HG02870 (cell line): ENCODE measurements at regions not wholly inside any gene's neighbourhood (a gene's known extent, or its start where the extent isn't known, plus 50 kb on each side); places are given as distances from the start of the nearest gene placed in this dataset.

Experiments used
- ATAC-seq: cut with Tn5 transposase; IDR thresholded peaks from one replicate; pipeline ENCODE4 v1.9.1; 2021; ENCODE audit warnings: mild to moderate bottlenecking, moderate library complexity; ENCODE audit not compliant: unreplicated experiment

DNA sequence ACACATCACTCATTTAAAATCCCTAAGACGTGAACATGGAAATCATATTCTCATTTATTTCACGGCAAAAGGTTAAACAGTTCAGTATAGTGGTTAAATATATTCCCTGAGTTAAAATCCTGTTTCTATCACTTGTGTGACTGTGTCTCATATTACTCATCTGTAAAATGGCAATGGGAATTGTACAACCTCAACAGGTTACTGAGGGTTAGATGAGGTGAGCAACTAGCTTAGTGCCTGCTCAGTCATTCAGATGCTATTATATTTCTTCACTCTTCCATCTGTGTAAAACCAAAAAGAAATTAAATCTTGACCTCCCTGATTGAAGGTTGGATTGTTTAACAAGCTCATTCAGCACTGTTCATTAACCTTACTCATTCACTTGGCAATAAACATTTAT is 212.4 kb upstream of the STK17B start:
- peak; percentile 34 for ATAC-seq

DNA sequence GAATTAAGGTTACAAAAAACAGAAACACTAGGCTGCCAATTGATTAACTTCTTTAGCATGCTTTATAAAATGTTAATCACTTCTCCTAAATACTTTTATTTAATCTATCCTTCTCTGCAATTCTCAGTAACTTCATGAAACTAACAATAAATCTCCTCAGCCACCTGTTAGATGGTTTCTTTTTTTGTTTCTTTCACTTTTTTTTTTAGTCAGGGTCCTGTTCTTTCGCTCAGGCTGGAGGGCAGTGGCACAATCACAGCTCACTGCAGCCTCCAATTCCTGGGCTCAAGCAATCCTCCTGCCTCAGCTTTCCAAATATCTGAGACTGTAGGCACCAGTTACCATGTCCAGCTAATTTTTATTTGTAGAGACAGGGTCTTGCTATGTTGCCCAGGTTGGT is 213.4 kb upstream of the STK17B start:
- ATAC-seq: no peak

DNA sequence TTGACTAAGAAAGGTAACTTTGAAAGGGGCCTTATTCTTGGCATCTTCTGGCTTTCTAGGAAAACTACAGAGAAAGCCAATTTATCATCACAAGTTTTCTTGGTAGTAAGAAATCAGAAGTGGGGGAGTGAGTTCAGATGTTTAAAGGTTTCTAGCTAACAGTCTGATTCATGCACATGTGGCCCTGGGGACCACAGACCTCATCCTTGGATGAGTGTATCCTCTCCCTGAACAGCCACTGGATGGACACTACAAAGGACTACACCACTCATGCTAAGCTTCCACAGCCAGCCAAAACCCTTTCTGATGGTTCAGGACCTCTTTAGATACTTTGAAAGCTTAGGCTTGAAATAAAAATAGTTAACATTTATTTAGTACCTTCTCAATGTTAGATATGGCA is 218.3 kb upstream of the STK17B start:
- ATAC-seq: no peak

DNA sequence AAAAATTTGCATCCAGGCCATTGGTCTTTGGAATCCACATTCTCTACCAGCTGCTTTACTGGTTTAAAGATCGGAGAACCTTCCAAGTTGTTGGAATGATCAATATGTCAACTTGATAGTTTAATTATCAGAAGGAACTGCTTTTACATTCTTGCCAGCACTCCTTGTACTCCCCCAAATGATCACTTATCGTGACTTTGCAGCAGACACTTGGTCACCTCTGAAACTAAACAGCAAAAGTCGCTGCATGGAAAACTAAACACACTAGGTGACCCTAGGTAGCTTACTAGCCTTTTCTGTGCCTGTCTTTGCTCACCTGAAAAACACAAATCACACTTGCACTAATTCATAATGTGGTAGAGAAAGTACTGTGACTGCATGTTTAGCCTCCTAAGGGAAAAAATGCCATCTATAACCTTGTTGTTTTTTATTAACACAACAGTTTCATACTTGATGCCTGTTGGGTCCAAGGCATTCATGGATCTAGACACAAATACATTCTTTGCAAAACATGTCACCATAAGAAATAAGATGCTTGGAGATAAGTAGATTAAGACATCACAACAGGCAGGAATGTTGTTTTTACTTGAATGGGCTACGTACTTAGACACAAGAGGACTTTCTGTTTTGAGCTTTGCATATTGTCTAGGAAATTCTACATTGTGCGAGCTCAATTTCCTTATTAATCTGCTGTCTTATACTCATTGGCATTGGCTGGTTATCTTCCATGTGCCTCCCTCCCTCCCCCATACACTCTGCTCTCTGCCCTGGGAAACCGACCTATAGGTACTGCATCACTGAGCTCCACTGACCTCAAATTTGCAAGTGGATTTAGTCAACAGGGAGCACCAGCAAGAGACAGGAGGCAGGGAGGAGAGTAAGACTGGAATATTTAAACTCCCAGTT is 219.1 kb upstream of the STK17B start:
- peak; percentile 66 for ATAC-seq

DNA sequence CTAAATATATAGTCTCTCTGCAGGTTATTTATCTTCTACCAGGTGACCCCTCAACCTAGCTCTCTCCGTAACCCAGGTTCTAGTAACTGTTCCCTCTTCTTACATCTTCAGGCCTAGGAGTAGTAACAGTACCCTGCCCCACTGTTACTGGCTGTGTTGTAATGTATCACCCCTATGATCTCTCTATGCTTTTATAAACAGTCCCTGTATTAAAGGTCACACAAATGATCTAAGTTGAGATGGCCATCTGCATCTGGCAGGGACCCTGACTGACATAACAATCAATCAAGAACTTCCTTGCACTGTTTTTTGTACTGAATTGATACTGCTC is 219.7 kb upstream of the STK17B start:
- peak; percentile 40 for ATAC-seq

DNA sequence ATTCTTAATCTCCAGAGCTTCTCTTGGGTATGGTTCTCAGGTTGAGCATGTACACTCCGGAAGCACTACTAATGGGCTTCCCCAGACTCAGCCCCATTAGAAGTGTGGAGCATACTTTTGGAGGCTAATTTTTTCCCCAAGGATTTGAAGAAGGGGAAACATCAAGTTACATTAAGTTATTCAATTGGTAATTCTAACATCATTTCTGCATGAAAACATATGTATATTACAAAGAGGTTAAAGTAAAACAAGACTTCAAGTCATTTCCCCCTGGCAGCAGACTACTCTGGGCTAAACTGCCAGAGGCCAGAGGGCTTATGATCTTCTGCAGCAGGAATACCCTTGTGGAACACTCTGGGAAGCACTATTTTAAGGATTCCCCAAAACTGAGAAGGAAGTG is 227.7 kb upstream of the STK17B start:
- ATAC-seq: no peak

DNA sequence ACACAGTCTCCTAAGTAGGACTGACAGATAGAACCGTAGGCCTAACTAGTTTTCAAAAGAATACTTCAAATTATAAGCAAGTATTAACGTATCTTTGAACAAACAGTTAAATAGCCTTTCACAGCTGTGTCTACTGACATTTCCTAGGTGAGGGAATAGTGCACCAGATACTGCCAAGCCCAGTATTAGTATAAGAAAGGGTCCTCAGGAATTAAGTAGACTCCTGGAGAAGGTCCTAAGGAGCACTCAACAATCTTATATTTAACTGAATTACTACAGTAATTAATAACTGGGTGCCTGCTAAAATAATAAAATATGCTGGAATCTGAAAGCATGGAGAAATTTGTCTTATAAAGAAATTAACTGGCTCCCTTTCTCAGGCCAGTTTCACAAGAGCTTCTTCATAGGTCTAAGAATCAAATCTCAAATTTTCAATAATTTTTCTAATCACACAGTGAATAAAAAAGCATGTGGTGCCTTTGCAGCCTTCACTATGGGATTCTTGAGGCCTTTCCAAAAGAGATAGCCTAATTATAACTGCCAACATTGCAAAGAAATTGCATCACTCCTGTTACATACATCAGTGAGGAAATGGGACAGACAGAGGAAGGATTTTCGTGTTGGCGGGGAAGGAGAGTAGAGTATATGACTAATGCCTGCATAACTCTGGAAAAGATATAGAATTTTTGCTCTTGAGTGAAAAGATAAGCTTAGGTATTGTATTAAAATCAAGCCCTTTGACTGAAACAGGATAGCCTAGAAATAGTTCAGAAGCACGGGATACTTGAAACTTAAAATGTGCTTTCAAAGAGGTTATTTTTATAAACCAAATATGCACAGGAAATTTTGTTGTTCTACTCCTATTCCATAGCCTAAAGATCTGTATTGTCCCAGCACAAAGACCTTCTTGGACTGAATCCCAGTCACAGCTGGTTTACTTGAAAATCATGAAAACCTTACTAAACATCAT is 228.6 kb upstream of the STK17B start:
- no peak for ATAC-seq

DNA sequence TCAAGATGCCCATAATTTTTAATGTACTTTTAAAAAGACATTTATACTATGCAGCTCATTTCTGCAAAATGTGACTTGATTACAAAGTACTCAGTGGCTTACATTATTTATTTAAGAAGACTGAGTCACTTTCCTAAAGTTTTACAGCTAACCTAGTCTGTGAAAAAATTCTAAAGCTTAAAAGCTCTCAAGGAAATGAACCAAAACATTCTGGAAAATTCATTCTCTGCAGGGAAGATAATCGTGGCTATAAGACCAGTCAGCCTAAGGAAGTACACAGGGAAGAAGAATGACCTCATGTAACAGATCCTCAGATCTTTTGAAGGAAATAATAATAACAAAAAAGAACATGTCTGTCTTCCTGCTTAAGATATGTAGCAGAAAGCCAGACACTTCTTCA is 232.1 kb upstream of the STK17B start:
- ATAC-seq: no peak

DNA sequence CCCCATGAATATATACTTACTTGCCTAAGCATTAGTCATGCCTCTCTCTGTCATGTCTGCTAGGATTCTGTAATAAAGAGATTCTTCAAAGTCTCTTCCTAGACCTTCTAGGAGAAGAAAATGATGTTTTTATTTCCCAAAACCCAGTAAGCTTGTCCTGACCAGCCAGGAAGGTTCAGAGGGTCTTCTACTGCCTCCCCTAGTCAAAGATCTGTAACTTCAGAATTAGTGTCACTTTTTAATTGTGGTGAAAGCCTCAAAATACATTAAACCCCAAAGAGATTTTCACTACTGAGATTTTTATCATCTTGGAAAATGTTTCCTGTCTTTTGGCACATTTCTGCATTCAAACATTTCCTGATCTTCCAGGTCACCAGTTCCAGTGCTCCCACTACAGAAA is 232.9 kb upstream of the STK17B start:
- no peak for ATAC-seq

DNA sequence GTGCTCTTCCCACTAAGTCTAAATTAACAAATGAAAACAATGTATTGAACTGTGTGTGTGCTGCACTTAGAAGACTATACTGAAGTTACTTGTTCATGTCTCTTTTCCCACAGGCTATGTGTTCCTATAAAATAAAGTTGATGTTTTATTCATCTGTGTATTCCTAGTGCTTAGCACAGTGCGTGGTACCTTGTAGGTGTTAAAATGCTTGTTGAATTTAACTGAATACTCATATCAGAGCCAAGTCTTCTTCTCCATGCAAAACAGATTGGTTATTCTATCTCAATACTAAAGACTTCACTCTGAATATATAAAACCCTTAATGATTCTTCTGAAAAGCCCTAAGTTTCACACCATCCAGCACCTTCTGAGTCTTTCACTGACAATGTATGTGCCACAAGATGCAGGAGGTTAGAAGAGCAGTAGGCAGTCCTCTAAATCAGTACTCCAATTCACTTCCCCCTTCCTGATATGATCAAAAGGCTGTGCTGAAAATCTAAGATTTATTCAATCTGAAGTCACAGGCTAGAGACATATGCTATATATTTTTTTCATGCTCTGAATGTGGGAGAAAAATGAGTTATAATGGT is 231.7 kb upstream of the CCDC150 start:
- ATAC-seq: peak; percentile 37

DNA sequence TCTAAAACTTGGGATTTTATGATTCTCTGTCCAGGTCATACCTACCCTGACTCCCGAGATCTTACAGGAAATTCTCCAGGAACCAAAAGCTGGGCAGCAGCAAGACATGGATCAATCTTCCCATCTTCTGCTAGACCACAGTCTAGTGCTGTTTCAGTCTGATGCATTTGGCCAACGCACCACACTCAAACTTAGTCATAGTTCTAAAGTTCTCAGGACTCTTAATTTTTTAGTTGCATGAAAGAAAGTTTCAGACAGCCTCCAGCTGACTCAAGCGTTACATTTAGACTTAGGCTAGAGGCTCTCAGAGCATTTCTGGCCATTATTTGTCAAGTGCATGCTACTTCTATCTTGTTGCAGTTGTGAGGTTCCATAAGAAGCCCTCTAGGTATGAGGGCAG is 230.1 kb upstream of the CCDC150 start:
- peak; percentile 46 for ATAC-seq

DNA sequence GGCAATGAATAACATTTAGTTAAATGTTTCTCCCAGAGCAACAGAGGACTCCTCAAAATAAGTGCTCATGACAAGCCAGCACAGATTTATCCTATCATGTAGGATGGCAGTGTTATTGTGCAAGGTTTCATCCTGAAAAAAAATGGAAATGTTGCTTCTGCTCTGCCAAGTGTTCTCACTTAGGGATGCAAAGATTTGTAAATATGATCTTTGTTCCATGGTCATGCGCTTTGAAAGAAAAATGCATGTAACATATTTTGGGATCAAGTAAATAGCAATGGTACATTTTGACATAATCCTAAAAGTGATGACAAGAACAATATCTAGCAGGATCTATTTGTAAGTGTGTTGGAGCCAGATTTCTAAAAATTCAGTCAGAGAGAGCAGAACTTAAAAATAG is 229.5 kb upstream of the CCDC150 start:
- ATAC-seq: no peak

DNA sequence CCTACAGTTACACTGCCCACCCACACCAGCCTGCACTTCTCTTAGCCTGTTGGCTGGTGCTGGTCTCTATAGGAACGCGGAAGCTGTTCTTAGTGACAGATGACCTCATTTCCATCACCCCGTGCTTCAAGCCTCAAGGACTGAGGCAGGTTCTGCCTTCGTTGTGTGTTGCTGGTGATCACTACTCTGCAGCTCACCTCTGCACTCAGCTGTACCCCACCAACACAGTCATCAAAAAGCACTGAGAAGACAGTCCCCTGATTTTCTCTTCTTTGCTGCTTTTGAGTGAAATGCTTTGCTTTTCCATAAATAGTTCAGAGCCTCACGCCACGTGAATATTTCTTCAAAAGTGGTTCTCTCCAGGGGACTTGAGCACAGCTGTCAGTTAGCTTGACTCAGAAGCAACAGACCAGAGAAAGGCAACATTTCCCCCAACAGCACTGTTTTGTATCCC is 225.7 kb upstream of the CCDC150 start:
- ATAC-seq: peak; percentile 57

DNA sequence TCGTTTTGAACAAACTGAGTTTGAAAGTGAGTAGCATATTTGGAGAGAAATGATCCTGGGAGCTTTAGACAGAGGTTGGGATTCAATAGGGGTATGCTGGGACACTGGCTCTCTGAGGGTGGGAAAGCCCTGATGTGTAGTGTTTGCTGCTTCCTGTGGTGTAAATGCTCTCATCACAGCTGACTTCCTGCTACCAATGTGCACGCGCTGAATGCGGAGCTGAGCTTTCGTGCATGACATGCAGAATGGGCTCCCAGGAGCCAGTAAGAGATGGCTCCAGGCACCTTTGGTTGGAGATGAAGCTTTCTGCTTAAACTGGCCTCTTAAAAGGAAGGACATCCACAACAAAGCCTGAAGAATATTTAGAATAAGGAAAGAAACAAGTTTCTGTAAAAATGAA is 224.1 kb upstream of the CCDC150 start:
- ATAC-seq: peak; percentile 57

DNA sequence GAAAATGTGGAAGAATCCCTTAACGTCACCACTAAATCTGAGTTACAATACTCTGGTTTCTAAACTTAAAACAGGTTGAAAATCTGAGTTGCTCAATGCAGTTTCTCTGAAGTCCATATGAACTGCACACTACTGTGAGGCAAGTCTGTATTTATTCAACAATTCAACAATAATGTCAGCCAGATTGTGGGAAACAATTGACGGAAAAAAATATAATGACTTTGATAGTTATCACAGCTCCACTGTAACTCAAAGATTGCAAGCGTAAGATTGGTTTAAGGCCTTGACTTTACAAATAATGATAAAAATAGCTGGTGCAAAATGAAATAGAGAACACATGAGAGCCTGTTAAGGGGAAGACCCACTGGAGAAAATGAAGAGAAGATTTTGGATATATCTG is 219.4 kb upstream of the CCDC150 start:
- no peak for ATAC-seq

DNA sequence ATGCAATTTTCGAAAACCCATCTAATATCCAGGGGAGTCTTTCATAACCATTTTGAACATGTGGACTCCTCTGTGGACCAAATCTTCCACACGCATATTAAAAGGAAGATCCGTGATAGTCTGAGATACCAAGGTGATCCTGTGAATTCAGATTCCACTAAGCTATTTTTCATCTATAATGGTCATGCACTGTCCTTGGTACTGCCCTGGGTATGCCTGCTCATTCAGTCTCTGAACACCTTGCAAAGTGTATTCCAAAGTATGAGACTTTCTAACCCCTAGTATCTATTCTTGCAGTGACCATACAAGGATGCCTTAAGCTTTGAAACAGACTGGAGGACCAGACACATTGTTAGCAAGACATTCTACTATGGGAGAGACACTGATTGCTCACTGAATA is 217.6 kb upstream of the CCDC150 start:
- ATAC-seq: no peak

DNA sequence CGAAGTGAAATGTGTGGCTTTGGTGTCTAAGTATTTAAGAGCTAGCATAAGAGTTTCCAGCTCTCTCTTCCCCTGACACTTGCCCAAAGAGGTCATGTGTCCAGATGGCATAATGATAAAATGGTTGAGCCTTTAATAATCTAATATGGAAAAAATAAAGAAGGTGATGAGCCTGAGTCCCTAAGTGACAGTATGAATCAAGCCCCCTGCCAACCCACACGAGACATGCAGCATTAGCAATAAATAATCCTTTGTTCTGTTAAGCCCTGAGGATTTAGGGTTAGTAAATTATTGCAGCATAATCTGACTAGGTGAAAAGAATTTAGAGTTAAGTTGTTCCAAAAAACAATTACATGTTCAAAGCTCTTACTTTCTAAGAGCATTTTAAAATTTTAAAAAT is 217.2 kb upstream of the CCDC150 start:
- no peak for ATAC-seq

DNA sequence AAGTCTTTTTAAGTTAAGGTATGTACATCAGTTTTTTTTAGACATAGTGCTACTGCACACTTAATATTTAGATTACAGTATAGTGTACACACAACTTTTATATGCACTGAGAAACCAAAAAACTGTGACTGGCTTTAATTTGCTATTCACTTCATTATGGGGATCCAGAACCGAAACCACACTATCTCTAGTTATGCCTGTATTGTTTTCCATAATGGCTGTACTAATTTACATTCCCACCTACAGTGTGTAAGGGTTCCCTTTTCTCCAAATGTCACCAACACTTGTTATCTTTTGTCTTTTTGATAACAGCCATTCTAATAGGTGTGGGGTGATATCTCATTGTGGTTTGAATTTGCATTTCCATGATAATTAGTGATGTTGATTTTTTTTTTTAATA is 213.4 kb upstream of the CCDC150 start:
- no peak for ATAC-seq

DNA sequence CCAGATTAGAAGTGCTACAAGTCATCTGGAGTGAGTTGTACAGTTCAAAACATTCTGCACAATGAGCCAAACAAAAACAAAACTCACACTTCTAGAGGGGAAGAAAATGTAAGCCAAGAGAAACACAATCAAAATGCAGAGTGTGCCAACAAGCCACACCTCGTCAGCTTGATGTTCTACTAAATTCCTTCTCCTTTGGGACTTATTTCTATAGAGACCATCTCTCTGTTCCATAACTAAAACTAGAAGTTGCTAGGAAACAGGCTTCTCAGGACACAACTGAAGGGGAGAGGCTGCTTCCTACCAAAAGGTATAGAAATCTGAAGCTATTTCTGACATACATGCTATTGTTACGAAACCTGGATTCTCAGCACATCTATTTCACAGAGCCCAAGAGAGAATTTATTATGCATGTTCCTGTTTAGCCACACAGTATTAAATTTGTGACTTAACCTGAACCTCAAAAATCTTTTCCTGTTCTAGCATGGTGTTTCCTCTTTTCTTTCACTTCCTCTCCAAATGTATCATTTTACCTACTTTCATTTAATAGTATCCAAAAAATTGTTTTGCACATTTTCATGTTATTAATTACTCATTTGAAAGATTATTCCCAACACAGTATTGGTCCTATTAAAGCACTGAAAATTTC is 211.4 kb upstream of the CCDC150 start:
- ATAC-seq: no peak

DNA sequence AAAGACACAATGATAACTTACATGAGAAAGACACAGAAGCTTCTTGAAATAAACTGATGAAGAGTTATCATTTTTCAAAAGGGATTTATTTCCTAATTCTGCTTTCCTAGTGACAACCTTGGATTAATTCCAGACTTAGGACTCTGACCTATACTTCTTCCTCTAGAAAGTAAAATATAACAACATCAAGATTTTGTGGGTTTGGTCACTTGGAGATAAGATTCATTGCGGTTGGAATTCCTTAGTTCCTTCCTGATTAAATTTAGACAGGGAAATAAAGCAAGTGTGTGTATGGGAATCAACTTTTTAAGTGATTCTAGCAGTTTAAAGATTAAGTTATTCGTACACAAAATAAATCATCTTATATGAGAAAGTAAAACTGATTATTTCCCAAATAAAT is 208.4 kb upstream of the CCDC150 start:
- ATAC-seq: no peak

DNA sequence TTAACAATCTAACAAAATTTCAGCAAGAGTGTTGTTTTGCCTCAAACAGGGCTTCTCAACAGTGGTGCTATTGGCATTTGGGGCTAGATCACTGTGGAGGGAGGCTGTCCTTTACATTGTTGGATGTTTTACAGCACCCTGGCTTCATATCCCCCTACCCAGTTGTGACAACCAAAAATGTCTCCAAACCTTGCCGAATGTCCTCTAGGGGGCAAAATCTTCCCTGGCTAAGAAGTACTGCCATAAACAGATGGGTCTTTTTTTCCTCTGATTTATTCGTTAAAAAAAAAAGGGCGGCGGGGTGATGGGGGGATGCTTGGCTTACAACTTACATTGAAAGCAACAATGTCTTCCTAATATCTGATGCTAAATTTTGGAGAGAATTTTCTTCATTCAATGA is 207.6 kb upstream of the CCDC150 start:
- no peak for ATAC-seq
